ENCODE measurements at regions not wholly inside any gene's neighbourhood (a gene's known extent, or its start where the extent isn't known, plus 50 kb on each side); places are given as distances from the start of the nearest gene placed in this dataset.

- TF ChIP-seq CTCF (IDR thresholded peaks at IDR 0.05): no peak
- Mint-ChIP-seq H3K27ac (no peak overlapping the region), H3K9me3 (no peaks in the 10 kb centered on the region), H3K36me3 (ENCODE audit: low read depth) (no peaks in the 10 kb centered on the region), H3K4me1 (ENCODE audit: low read depth) (no peaks in the 10 kb centered on the region), H3K27me3 (peaks cover 1% of the 10 kb centered on the region), H3K4me3 (no peak overlapping the region)
- DNase-seq (no peak), ATAC-seq (no peak)
- ChIA-PET POLR2A (no interaction called here), CTCF (no interaction called here)
- intact Hi-C loops (cut with micrococcal nuclease): no loop called here
These were observed 73.3 kb upstream of the PAXBP1 start for GRCh38 chr21:32844653-32845436.

GRCh38 chr21:32858628-32859027 is 87.1 kb upstream of the PAXBP1 start:
- DNase-seq (no peak), ATAC-seq (no peak)
- H3K36me3 Mint-ChIP-seq (ENCODE audit: low read depth): peaks cover 2% of the 10 kb centered on the region
- ChIA-PET CTCF (no interaction called here), POLR2A (interaction anchor here (1.0 kb wide), 1 partner anchor 8 kb away, joined by 3 read pairs; no protein-coding TSS in a partner anchor)
- H3K27ac Mint-ChIP-seq: no peak overlapping the region
- H3K4me1 Mint-ChIP-seq (ENCODE audit: low read depth): no peaks in the 10 kb centered on the region
- no peak overlapping the region for H3K4me3 Mint-ChIP-seq
- peaks cover 6% of the 10 kb centered on the region for H3K27me3 Mint-ChIP-seq
- no peak for TF ChIP-seq CTCF (IDR thresholded peaks at IDR 0.05)
- H3K9me3 Mint-ChIP-seq: peaks cover 8% of the 10 kb centered on the region
- intact Hi-C loops (cut with micrococcal nuclease): no loop called here

- no peak for TF ChIP-seq CTCF (IDR thresholded peaks at IDR 0.05)
- Mint-ChIP-seq H3K9me3 (peaks cover 7% of the 10 kb centered on the region), H3K4me1 (ENCODE audit: low read depth) (no peaks in the 10 kb centered on the region), H3K4me3 (no peak overlapping the region), H3K27me3 (peaks cover 4% of the 10 kb centered on the region), H3K27ac (no peak overlapping the region), H3K36me3 (ENCODE audit: low read depth) (peaks cover 2% of the 10 kb centered on the region)
- ChIA-PET CTCF (interaction anchor here (1.8 kb wide), 1 partner anchor 13 kb away, joined by 5 read pairs; no protein-coding TSS in a partner anchor), POLR2A (no interaction called here)
- DNase-seq (no peak), ATAC-seq (no peak)
- intact Hi-C loops (cut with micrococcal nuclease): no loop called here
These were observed 88.8 kb upstream of the PAXBP1 start for GRCh38 chr21:32860399-32860798.

GRCh38 chr21:32861866-32862265 is 90.3 kb upstream of the PAXBP1 start:
- no peak overlapping the region for H3K4me3 Mint-ChIP-seq
- POLR2A ChIA-PET: interaction anchor here (0.8 kb wide), 1 partner anchor 12 kb away, joined by 3 read pairs; no protein-coding TSS in a partner anchor
- intact Hi-C loops (cut with micrococcal nuclease): no loop called here
- H3K27me3 Mint-ChIP-seq: peaks cover 3% of the 10 kb centered on the region
- CTCF ChIA-PET: no interaction called here
- TF ChIP-seq CTCF (IDR thresholded peaks at IDR 0.05): no peak
- no peak overlapping the region for H3K27ac Mint-ChIP-seq
- peaks cover 5% of the 10 kb centered on the region for H3K9me3 Mint-ChIP-seq
- DNase-seq (no peak), ATAC-seq (no peak)
- H3K36me3 Mint-ChIP-seq (ENCODE audit: low read depth): peaks cover 2% of the 10 kb centered on the region
- no peaks in the 10 kb centered on the region for H3K4me1 Mint-ChIP-seq (ENCODE audit: low read depth)

- H3K4me1 Mint-ChIP-seq (ENCODE audit: low read depth): no peaks in the 10 kb centered on the region
- intact Hi-C loops (cut with micrococcal nuclease): no loop called here
- no peak for TF ChIP-seq CTCF (IDR thresholded peaks at IDR 0.05)
- peaks cover 2% of the 10 kb centered on the region for H3K27me3 Mint-ChIP-seq
- H3K27ac Mint-ChIP-seq: no peak overlapping the region
- ChIA-PET CTCF (interaction anchor here (0.9 to 2.3 kb wide), 3 partner anchors 73 to 578 kb away, joined by 3 to 8 read pairs (median 4); no protein-coding TSS in a partner anchor), POLR2A (interaction anchor here (0.6 kb wide), 1 partner anchor 13 kb away, joined by 3 read pairs; no protein-coding TSS in a partner anchor)
- H3K4me3 Mint-ChIP-seq: no peak overlapping the region
- H3K36me3 Mint-ChIP-seq (ENCODE audit: low read depth): no peaks in the 10 kb centered on the region
- no peaks in the 10 kb centered on the region for H3K9me3 Mint-ChIP-seq
- DNase-seq (no peak), ATAC-seq (no peak)
These were observed 96.0 kb upstream of the PAXBP1 start for GRCh38 chr21:32867597-32867996.
